HL-60 (cell line): ENCODE measurements at regions not wholly inside any gene's neighbourhood (a gene's known extent, or its start where the extent isn't known, plus 50 kb on each side); places are given as distances from the start of the nearest gene placed in this dataset.

Experiments
- GABPA ChIP-seq: IDR thresholded peaks from 2 replicates; pipeline ENCODE4 v1.6.1; 2012; ENCODE audit warnings: low read depth
- POLR2AphosphoS5 ChIP-seq: IDR thresholded peaks from 2 replicates; pipeline ENCODE4 v1.6.1; 2012; ENCODE audit warnings: low read depth
- SPI1 ChIP-seq: IDR thresholded peaks from 2 replicates; pipeline ENCODE4 v1.6.1; 2012; ENCODE audit warnings: low read depth, mild to moderate bottlenecking, borderline replicate concordance
- TF ChIP-seq, protein P1 (sequence below): IDR thresholded peaks from one replicate; pipeline ENCODE4 v1.5.1; 2011; ENCODE audit warnings: low read length, control low read depth, inconsistent platforms; ENCODE audit not compliant: insufficient read depth
- TF ChIP-seq, protein P2 (sequence below): IDR thresholded peaks from 2 replicates; pipeline ENCODE4 v1.6.1; 2012; ENCODE audit warnings: low read depth; ENCODE audit not compliant: insufficient replicate concordance

DNA sequence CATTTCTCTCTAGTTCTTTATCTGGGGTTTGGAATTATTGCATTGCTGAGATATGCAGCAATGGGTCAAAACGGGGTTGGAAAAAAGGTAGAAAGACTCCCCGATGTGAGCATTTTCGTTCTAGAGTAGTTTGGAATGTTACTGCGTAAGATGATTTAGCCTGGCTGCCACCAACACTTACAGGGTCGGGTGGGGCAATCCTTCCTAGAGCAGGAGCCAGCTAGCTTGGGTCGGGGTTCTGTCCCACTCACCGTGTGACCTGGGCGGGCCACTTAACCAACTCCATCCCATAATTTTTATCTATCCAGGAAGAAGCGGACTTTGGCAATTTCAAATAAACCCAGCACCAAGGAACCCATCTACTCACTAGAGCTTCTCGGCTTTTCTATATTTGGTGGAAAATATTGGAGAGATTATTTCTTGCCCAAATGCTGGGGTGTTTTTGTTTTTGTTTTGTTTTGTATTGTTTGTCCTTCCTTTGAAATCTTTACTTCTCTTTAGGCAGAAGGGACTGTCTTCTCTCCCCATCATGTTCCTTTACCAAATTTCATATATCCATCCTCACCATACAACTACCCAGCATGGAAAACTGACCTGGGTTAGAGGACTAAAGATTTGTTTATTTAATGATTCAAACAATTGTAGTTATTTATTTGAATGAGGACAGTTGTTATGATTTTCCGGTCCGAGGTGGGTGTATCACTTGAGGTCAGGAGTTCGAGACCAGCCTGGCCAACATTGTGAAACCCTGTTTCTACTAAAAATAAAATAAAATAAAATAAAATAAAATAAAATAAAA is 72.4 kb downstream of the GPX5 start:
- TF ChIP-seq, protein P1, sequence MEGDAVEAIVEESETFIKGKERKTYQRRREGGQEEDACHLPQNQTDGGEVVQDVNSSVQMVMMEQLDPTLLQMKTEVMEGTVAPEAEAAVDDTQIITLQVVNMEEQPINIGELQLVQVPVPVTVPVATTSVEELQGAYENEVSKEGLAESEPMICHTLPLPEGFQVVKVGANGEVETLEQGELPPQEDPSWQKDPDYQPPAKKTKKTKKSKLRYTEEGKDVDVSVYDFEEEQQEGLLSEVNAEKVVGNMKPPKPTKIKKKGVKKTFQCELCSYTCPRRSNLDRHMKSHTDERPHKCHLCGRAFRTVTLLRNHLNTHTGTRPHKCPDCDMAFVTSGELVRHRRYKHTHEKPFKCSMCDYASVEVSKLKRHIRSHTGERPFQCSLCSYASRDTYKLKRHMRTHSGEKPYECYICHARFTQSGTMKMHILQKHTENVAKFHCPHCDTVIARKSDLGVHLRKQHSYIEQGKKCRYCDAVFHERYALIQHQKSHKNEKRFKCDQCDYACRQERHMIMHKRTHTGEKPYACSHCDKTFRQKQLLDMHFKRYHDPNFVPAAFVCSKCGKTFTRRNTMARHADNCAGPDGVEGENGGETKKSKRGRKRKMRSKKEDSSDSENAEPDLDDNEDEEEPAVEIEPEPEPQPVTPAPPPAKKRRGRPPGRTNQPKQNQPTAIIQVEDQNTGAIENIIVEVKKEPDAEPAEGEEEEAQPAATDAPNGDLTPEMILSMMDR = no peak
- no peak for TF ChIP-seq POLR2AphosphoS5
- TF ChIP-seq, protein P2, sequence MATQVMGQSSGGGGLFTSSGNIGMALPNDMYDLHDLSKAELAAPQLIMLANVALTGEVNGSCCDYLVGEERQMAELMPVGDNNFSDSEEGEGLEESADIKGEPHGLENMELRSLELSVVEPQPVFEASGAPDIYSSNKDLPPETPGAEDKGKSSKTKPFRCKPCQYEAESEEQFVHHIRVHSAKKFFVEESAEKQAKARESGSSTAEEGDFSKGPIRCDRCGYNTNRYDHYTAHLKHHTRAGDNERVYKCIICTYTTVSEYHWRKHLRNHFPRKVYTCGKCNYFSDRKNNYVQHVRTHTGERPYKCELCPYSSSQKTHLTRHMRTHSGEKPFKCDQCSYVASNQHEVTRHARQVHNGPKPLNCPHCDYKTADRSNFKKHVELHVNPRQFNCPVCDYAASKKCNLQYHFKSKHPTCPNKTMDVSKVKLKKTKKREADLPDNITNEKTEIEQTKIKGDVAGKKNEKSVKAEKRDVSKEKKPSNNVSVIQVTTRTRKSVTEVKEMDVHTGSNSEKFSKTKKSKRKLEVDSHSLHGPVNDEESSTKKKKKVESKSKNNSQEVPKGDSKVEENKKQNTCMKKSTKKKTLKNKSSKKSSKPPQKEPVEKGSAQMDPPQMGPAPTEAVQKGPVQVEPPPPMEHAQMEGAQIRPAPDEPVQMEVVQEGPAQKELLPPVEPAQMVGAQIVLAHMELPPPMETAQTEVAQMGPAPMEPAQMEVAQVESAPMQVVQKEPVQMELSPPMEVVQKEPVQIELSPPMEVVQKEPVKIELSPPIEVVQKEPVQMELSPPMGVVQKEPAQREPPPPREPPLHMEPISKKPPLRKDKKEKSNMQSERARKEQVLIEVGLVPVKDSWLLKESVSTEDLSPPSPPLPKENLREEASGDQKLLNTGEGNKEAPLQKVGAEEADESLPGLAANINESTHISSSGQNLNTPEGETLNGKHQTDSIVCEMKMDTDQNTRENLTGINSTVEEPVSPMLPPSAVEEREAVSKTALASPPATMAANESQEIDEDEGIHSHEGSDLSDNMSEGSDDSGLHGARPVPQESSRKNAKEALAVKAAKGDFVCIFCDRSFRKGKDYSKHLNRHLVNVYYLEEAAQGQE = no peak
- no peak for TF ChIP-seq GABPA
- no peak for TF ChIP-seq SPI1
